CD4-positive, alpha-beta memory T cell (primary cell): ENCODE measurements at regions not wholly inside any gene's neighbourhood (a gene's known extent, or its start where the extent isn't known, plus 50 kb on each side); places are given as distances from the start of the nearest gene placed in this dataset.

Experiments
- CTCF ChIA-PET: fragments of 350-600 bp; sonication (Branson Sonifier 250); formaldehyde crosslinking; loops from one replicate; lab custom pipeline; 2021; ENCODE audit warnings: inconsistent platforms; ENCODE audit not compliant: partially characterized antibody; lab: Charles Lee
- POLR2A ChIA-PET: fragments of 350-600 bp; sonication (Branson Sonifier 250); formaldehyde crosslinking; loops from one replicate; lab custom pipeline; 2021; ENCODE audit not compliant: partially characterized antibody; lab: Charles Lee
- DNase-seq, 5 donors: peaks; one replicate each; pipeline versions ENCODE4 v3.0.0 to v3.0.0-alpha.2; 2020 to 2022; ENCODE audit warnings: mixed read lengths in 1 of 5
- H3K27ac ChIP-seq: one replicate; pipeline ENCODE4 v1.7.0; 2013; ENCODE audit warnings: low read depth, low read length
- H3K27me3 ChIP-seq: 2 replicates; pipeline ENCODE4 v1.7.0; 2013; ENCODE audit warnings: mild to moderate bottlenecking, low read length, moderate library complexity; ENCODE audit not compliant: insufficient read depth
- H3K36me3 ChIP-seq: 2 replicates; pipeline ENCODE4 v1.7.0; 2013; ENCODE audit warnings: mild to moderate bottlenecking, low read length, moderate library complexity; ENCODE audit not compliant: insufficient read depth
- H3K4me1 ChIP-seq: 2 replicates; pipeline ENCODE4 v1.7.0; 2013; ENCODE audit warnings: mild to moderate bottlenecking, low read length, moderate library complexity; ENCODE audit not compliant: insufficient read depth
- H3K4me3 ChIP-seq, 2 donors: one replicate each; pipeline ENCODE4 v1.7.0; 2013; ENCODE audit warnings: low read length in 2 of 2, mild to moderate bottlenecking in 1 of 2
- H3K9me3 ChIP-seq, 2 donors: one replicate each; pipeline ENCODE4 v1.7.0; 2013; ENCODE audit warnings: low read length in 2 of 2, control low read depth in 1 of 2; ENCODE audit not compliant: control insufficient read depth in 1 of 2
- H3K27ac Mint-ChIP-seq, 7 donors: one replicate each; pipeline ENCODE4 v1.8.0; 2020 to 2021; ENCODE audit warnings: mixed read lengths in 7 of 7, mild to moderate bottlenecking in 6 of 7, inconsistent platforms in 3 of 7, moderate library complexity in 3 of 7
- H3K27me3 Mint-ChIP-seq, 2 donors: one replicate each; pipeline ENCODE4 v1.8.0; 2020 to 2021; ENCODE audit warnings: mixed read lengths in 2 of 2
- H3K36me3 Mint-ChIP-seq, 2 donors: one replicate each; pipeline ENCODE4 v1.8.0; 2020 to 2021; ENCODE audit warnings: mixed read lengths in 2 of 2, inconsistent platforms in 1 of 2, mild to moderate bottlenecking in 1 of 2
- H3K4me1 Mint-ChIP-seq, 4 donors: one replicate each; pipeline ENCODE4 v1.8.0; 2020 to 2021; ENCODE audit warnings: mixed read lengths in 4 of 4, mild to moderate bottlenecking in 1 of 4
- H3K4me3 Mint-ChIP-seq, 8 donors: one replicate each; pipeline ENCODE4 v1.8.0; 2020 to 2021; ENCODE audit warnings: mixed read lengths in 8 of 8, mild to moderate bottlenecking in 7 of 8, moderate library complexity in 6 of 8, inconsistent platforms in 3 of 8
- H3K9me3 Mint-ChIP-seq, 8 donors: one replicate each; pipeline ENCODE4 v1.8.0; 2020 to 2021; ENCODE audit warnings: mixed read lengths in 8 of 8, mild to moderate bottlenecking in 5 of 8, inconsistent platforms in 3 of 8, moderate library complexity in 1 of 8
- intact Hi-C: fragments of 100-400 bp; cut with micrococcal nuclease; formaldehyde crosslinking; loops from one replicate; pipeline ENCODE4 v1.15.1; 2023

DNA sequence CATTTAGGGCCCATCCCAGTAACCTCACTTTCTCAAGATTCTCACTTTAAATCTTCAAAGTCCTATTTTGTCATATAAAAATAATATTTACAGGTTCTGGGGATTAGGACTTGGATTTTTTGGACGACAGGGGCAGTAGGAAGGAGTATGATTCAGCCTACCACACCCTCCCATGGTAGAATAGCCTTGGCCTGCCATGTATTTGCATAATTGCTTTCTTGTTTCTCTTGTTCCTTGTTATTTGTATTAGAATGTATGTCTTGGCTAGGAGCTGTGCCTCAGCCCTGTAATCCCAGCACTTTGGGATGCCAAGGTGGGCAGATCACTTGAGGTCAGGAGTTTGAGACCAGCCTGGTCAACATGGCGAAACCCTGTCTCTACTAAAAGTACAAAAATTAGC lies 92.5 kb downstream of the ELAPOR2 start:
- POLR2A ChIA-PET = no interaction called here

DNA sequence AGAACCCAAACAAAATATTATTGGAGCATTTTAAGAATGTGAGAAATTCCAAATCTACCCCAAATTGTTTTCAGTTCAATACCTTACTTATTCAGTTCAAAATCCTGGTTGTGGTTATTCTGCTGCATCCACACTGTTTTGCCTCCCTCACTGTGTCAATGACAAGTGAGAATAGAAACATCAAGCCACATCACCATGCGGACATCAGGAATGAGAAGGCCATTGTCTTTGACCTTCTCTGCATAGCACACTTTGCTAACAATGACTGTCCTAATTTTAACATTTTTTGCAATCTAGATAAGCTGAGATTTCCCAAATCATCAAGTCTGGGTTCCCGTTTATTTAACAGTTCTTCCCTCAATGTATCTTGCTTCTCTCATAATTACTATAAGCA lies 93.7 kb downstream of the ELAPOR2 start:
- peaks cover 0 to 4% (median 2%) of the 10 kb centered on the region in 4 donors for H3K4me1 Mint-ChIP-seq
- CTCF ChIA-PET = no interaction called here
- POLR2A ChIA-PET = no interaction called here
- H3K27ac Mint-ChIP-seq = peak overlapping the region in 1 of 7 donors; percentile 3
- Histone ChIP-seq H3K4me3 (no peak overlapping the region), H3K27ac (no peak overlapping the region), H3K9me3 (no peaks in the 10 kb centered on the region), H3K4me1 (no peaks in the 10 kb centered on the region), H3K36me3 (no peaks in the 10 kb centered on the region), H3K27me3 (no peaks in the 10 kb centered on the region)
- DNase-seq = no peak
- peaks cover 0 to 2% of the 10 kb centered on the region in 2 donors for H3K27me3 Mint-ChIP-seq
- intact Hi-C loops = no loop called here
- H3K9me3 Mint-ChIP-seq = no peaks in the 10 kb centered on the region
- no peaks in the 10 kb centered on the region for H3K36me3 Mint-ChIP-seq
- no peak overlapping the region for H3K4me3 Mint-ChIP-seq

More for the DNA sequence above, 92.5 kb downstream of the ELAPOR2 start:
- Mint-ChIP-seq H3K4me1 (peaks cover 0 to 4% (median 3%) of the 10 kb centered on the region in 4 donors), H3K36me3 (no peaks in the 10 kb centered on the region), H3K4me3 (no peak overlapping the region), H3K27ac (peak overlapping the region in 1 of 7 donors; percentile 24), H3K27me3 (peaks cover 0 to 2% of the 10 kb centered on the region in 2 donors), H3K9me3 (no peaks in the 10 kb centered on the region)
- no peak for DNase-seq
- no peak overlapping the region for H3K27ac ChIP-seq
- intact Hi-C loops = no loop called here
- H3K9me3 ChIP-seq = no peaks in the 10 kb centered on the region
- H3K27me3 ChIP-seq = no peaks in the 10 kb centered on the region
- no peaks in the 10 kb centered on the region for H3K4me1 ChIP-seq
- H3K4me3 ChIP-seq = no peak overlapping the region
- CTCF ChIA-PET = no interaction called here
- no peaks in the 10 kb centered on the region for H3K36me3 ChIP-seq

DNA sequence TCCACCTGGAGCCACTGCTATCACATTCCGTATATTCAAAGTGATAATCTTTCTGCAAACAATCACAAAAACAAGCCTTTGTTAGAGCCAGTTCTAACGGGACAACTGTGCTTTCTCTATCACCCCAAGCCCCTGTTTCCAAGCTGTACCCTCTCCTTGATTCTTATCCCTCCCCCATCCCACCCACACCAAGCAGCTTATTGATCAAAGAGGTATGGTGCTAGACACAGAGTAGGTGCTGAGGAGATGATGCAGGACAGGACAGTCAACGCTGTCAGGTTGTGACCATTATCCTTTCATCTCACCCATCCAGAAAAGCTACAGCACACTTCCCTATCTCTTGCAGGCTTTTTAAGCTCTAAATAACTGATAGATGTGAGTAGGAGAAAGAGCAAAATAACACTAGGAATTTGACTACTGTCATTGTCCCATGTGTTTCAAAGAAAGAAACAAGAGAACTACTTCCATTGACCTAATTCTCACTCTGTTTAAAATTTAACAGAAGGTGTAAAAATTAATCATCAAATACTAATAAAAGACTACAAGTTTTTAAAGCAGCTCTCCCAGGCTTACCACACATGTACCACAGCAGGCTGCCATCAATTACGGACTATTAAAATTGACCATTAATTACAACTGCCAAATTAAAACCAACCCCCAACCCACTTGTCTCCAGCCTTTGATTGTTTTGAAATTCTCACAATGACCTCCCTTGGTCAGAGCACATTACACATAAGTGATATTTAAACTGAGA lies 94.3 kb downstream of the ELAPOR2 start:
- Mint-ChIP-seq H3K9me3 (no peaks in the 10 kb centered on the region), H3K36me3 (no peaks in the 10 kb centered on the region), H3K4me3 (no peak overlapping the region), H3K27me3 (peaks cover 0 to 2% of the 10 kb centered on the region in 2 donors), H3K4me1 (peaks cover 0 to 3% (median 2%) of the 10 kb centered on the region in 4 donors), H3K27ac (peak overlapping the region in 1 of 7 donors; percentile 3)
- ChIA-PET CTCF (interaction anchor here (1.1 kb wide), 1 partner anchor 17 kb away, joined by 3 read pairs; no protein-coding TSS in a partner anchor), POLR2A (no interaction called here)
- H3K36me3 ChIP-seq = no peaks in the 10 kb centered on the region
- no peaks in the 10 kb centered on the region for H3K4me1 ChIP-seq
- no peaks in the 10 kb centered on the region for H3K27me3 ChIP-seq
- no peak overlapping the region for H3K27ac ChIP-seq
- no peak for DNase-seq
- H3K9me3 ChIP-seq = no peaks in the 10 kb centered on the region
- intact Hi-C loops = no loop called here
- H3K4me3 ChIP-seq = no peak overlapping the region

DNA sequence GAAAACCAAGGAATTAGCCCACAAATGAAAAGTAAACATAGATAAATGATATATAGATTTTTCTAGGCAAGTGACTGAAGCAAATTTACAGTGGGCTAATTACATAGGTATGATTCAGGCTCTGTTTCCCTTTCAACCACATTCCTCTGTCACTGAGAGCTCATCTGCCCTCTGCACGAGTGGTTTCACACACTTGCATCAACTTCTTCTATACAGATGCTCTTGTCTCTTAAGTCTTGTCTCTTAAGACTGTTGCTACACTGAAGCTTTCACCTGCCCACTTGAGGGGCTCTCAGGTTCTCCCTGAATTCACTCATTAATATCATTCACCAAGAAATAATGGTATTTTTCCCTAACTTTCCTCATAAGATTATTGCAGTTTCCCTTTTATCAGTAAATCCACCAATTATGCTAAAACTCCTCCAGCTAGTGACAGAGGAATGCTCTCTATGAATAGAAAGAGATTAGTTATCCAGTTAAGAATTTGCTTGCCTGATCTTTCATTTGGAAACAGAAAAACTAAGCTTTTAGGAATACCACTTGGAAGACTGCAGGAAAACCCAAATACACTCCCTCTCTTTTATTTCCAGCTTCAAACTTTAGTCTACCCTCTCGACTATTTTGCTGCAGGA lies 95.7 kb downstream of the ELAPOR2 start:
- Histone ChIP-seq H3K27me3 (no peaks in the 10 kb centered on the region), H3K27ac (no peak overlapping the region), H3K9me3 (no peaks in the 10 kb centered on the region), H3K36me3 (no peaks in the 10 kb centered on the region), H3K4me1 (no peaks in the 10 kb centered on the region), H3K4me3 (no peak overlapping the region)
- H3K9me3 Mint-ChIP-seq = no peaks in the 10 kb centered on the region
- no peaks in the 10 kb centered on the region for H3K4me1 Mint-ChIP-seq
- intact Hi-C loops = no loop called here
- H3K27ac Mint-ChIP-seq = peak overlapping the region in 1 of 7 donors; percentile 38
- POLR2A ChIA-PET = no interaction called here
- H3K4me3 Mint-ChIP-seq = no peak overlapping the region
- no peak for DNase-seq
- CTCF ChIA-PET = no interaction called here
- H3K36me3 Mint-ChIP-seq = peaks cover 0 to 6% of the 10 kb centered on the region in 2 donors
- peaks cover 0 to 2% of the 10 kb centered on the region in 2 donors for H3K27me3 Mint-ChIP-seq

- H3K27me3 Mint-ChIP-seq = peaks cover 0 to 2% of the 10 kb centered on the region in 2 donors
- H3K9me3 Mint-ChIP-seq = no peaks in the 10 kb centered on the region
- H3K36me3 Mint-ChIP-seq = peaks cover 0 to 6% of the 10 kb centered on the region in 2 donors
- intact Hi-C loops = no loop called here
- no peak overlapping the region for H3K4me3 ChIP-seq
- H3K27ac ChIP-seq = no peak overlapping the region
- no peaks in the 10 kb centered on the region for H3K27me3 ChIP-seq
- DNase-seq = no peak
- ChIA-PET CTCF (no interaction called here), POLR2A (interaction anchor here (1.0 kb wide), 1 partner anchor 257 kb away, joined by 3 read pairs; the partner anchor contains the start of gene TMEM243)
- no peaks in the 10 kb centered on the region for H3K36me3 ChIP-seq
- H3K4me1 ChIP-seq = no peaks in the 10 kb centered on the region
- no peaks in the 10 kb centered on the region for H3K4me1 Mint-ChIP-seq
- H3K9me3 ChIP-seq = no peaks in the 10 kb centered on the region
- H3K4me3 Mint-ChIP-seq = no peak overlapping the region
- H3K27ac Mint-ChIP-seq = no peak overlapping the region
These were observed 96.8 kb downstream of the ELAPOR2 start for GRCh38 chr7:86962623-86963022.

DNA sequence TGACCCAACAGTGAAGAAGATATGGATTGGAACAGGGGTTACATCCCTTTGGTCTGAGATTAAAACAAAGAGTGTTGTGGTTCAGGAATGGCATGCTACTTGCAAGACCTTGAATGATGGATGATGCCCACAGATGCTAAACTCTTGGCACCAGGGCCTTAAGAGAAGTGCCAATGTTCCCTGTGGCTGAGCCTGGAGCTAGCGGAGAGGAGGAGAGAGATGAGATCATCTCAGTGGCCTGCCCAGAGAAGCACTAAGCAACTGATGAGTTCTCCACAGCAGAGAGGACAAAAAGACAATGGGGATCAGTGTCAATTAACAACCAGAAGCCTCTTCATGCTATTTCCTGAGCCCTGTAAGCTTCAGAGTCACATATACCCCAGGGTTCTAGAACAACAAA lies 97.8 kb downstream of the ELAPOR2 start:
- Histone ChIP-seq H3K27me3 (no peaks in the 10 kb centered on the region), H3K9me3 (no peaks in the 10 kb centered on the region), H3K4me3 (no peak overlapping the region), H3K4me1 (no peaks in the 10 kb centered on the region), H3K27ac (no peak overlapping the region), H3K36me3 (no peaks in the 10 kb centered on the region)
- ChIA-PET POLR2A (interaction anchor here (1.0 kb wide), 1 partner anchor 258 kb away, joined by 3 read pairs; the partner anchor contains the start of gene TMEM243), CTCF (no interaction called here)
- Mint-ChIP-seq H3K4me1 (no peaks in the 10 kb centered on the region), H3K27me3 (no peaks in the 10 kb centered on the region), H3K27ac (no peak overlapping the region), H3K4me3 (no peak overlapping the region), H3K9me3 (no peaks in the 10 kb centered on the region), H3K36me3 (peaks cover 0 to 6% of the 10 kb centered on the region in 2 donors)
- intact Hi-C loops = no loop called here
- no peak for DNase-seq

- no peak for DNase-seq
- Mint-ChIP-seq H3K27ac (no peak overlapping the region), H3K36me3 (peaks cover 0 to 6% of the 10 kb centered on the region in 2 donors), H3K27me3 (peaks cover 0 to 1% of the 10 kb centered on the region in 2 donors), H3K4me1 (peaks cover 0 to under 1% (median 0%) of the 10 kb centered on the region in 4 donors), H3K9me3 (no peaks in the 10 kb centered on the region), H3K4me3 (no peak overlapping the region)
- intact Hi-C loops = no loop called here
- Histone ChIP-seq H3K36me3 (no peaks in the 10 kb centered on the region), H3K27me3 (no peaks in the 10 kb centered on the region), H3K27ac (no peak overlapping the region), H3K4me1 (no peaks in the 10 kb centered on the region), H3K9me3 (no peaks in the 10 kb centered on the region), H3K4me3 (no peak overlapping the region)
- POLR2A ChIA-PET = no interaction called here
- CTCF ChIA-PET = interaction anchor here (0.6 kb wide), 1 partner anchor 190 kb away, joined by 3 read pairs; no protein-coding TSS in a partner anchor
These were observed 101.1 kb downstream of the ELAPOR2 start for GRCh38 chr7:86958380-86958779.
